HepG2 (cell line): ENCODE measurements at regions not wholly inside any gene's neighbourhood (a gene's known extent, or its start where the extent isn't known, plus 50 kb on each side); places are given as distances from the start of the nearest gene placed in this dataset.

Experiments
- ATAC-seq: fragments of 200-7000 bp; cut with Tn5 transposase; 3 replicates; pipeline ENCODE4 v1.9.1; 2020; ENCODE audit warnings: mild to moderate bottlenecking, moderate library complexity
- BruUV-seq: library from RNA; stranded (reverse); fragments of 400-500 nt; replicated peaks from 2 replicates; lab custom pipeline; 2021; lab: Mats Ljungman, UMichigan
- CTCF ChIA-PET: fragments of 300-600 bp; formaldehyde crosslinking; extraction: SDS; loops from one replicate; lab custom pipeline; 2021; ENCODE audit warnings: low total read pairs, inconsistent platforms, low intra/inter-chr PET ratio; lab: Yijun Ruan, JAX
- POLR2A ChIA-PET: fragments of 350-600 bp; sonication (Branson Sonifier 250); formaldehyde crosslinking; loops from one replicate; lab custom pipeline; 2020; ENCODE audit warnings: antibody characterized with exemption, inconsistent platforms; lab: Yijun Ruan, JAX
- DNase-seq: peaks from one replicate; pipeline ENCODE4 v3.0.0-alpha.2; 2015; ENCODE audit warnings: low spot score
- FAIRE-seq: peaks from 3 replicates; lab custom pipeline; 2011; peaks lifted over from hg19 to GRCh38; lab: Jason Lieb, UNC
- H2AFZ ChIP-seq: one replicate; pipeline ENCODE4 v1.6.1; 2011; ENCODE audit warnings: low read length, inconsistent platforms
- H3K27ac ChIP-seq: fragments of 300-600 bp; 3 replicates; pipeline ENCODE4 v1.8.0; 2011; ENCODE audit warnings: mixed run types, mild to moderate bottlenecking, mixed read lengths, low read length, inconsistent platforms; ENCODE audit not compliant: insufficient read depth; ENCODE audit errors: extremely low read length
- H3K27me3 ChIP-seq, 2 experiments: fragments of 200-600 bp in 1 of 2; 2 replicates in 1 of 2; 3 replicates in 1 of 2; pipeline versions ENCODE4 v1.6.0 to v1.8.0; 2011; ENCODE audit warnings: low read length in 2 of 2, mild to moderate bottlenecking in 2 of 2, moderate library complexity in 2 of 2, inconsistent platforms in 1 of 2; ENCODE audit not compliant: insufficient read depth in 2 of 2, control insufficient read depth in 1 of 2
- H3K36me3 ChIP-seq, 2 experiments: fragments of 200-600 bp in 1 of 2; replicated peaks in 1 of 2; 2 replicates in 1 of 2; 3 replicates in 1 of 2; pipeline versions ENCODE4 v1.5.1 to v1.8.0; 2011; ENCODE audit warnings: low read length in 2 of 2, inconsistent platforms in 1 of 2; ENCODE audit not compliant: insufficient read depth in 2 of 2, control insufficient read depth in 1 of 2
- H3K4me1 ChIP-seq: 2 replicates; pipeline ENCODE4 v1.5.1; 2012; ENCODE audit warnings: low read length, inconsistent platforms; ENCODE audit not compliant: insufficient read depth
- H3K4me2 ChIP-seq: 2 replicates; pipeline ENCODE4 v1.6.0; 2011; ENCODE audit warnings: low read depth, low read length, inconsistent platforms
- H3K4me3 ChIP-seq, 3 experiments: fragments of 200-600 bp in 1 of 3; sonication (generic), shearing (Covaris generic) in 1 of 3; replicated peaks in 1 of 3; 2 replicates each; pipeline ENCODE4 v1.5.1; 2011 to 2016; ENCODE audit warnings: low read length in 3 of 3, inconsistent platforms in 2 of 3, low read depth in 2 of 3, mild to moderate bottlenecking in 2 of 3, control low read depth in 1 of 3, mixed read lengths in 1 of 3; ENCODE audit not compliant: insufficient read depth in 1 of 3
- H3K79me2 ChIP-seq: one replicate; pipeline ENCODE4 v1.6.1; 2011; ENCODE audit warnings: low read length, inconsistent platforms; ENCODE audit not compliant: insufficient read depth
- H3K9ac ChIP-seq: 2 replicates; pipeline ENCODE4 v1.6.0; 2011; ENCODE audit warnings: mild to moderate bottlenecking, low read depth, low read length, inconsistent platforms; ENCODE audit not compliant: insufficient read depth
- H3K9me3 ChIP-seq: 2 replicates; pipeline ENCODE4 v1.5.1; 2012; ENCODE audit warnings: mild to moderate bottlenecking, low read length
- H4K20me1 ChIP-seq: 2 replicates; pipeline ENCODE4 v1.6.0; 2011; ENCODE audit warnings: inconsistent platforms, mild to moderate bottlenecking, low read length, moderate library complexity; ENCODE audit not compliant: insufficient read depth
- CCDC6 ChIP-seq: sonication (generic); formaldehyde crosslinking; IDR thresholded peaks from 2 replicates; pipeline ENCODE4 v1.8.1; 2022; ENCODE audit warnings: mild to moderate bottlenecking, missing genetic modification reagents, moderate library complexity
- DNMT1 ChIP-seq: sonication (generic); formaldehyde crosslinking; IDR thresholded peaks from 2 replicates; pipeline ENCODE4 v1.5.1; 2020; ENCODE audit warnings: mild to moderate bottlenecking, missing genetic modification reagents
- HNRNPH1 ChIP-seq: fragments of 200-400 bp; formaldehyde crosslinking; optimal IDR thresholded peaks from 2 replicates; pipeline ENCODE3; 2017; ENCODE audit warnings: mild to moderate bottlenecking, low read depth, low read length
- IRF2 ChIP-seq: IDR thresholded peaks from 2 replicates; pipeline ENCODE4 v1.6.1; 2018; ENCODE audit warnings: missing genetic modification reagents, missing compliant biosample characterization
- REPIN1 ChIP-seq: sonication (generic); formaldehyde crosslinking; IDR thresholded peaks from 2 replicates; pipeline ENCODE4 v1.8.0; 2022; ENCODE audit warnings: missing genetic modification reagents, low read depth, mild to moderate bottlenecking, borderline replicate concordance
- SMAD9 ChIP-seq: sonication (generic); formaldehyde crosslinking; IDR thresholded peaks from 2 replicates; pipeline ENCODE4 v1.5.1; 2020; ENCODE audit warnings: mild to moderate bottlenecking, missing genetic modification reagents
- ZNF772 ChIP-seq: sonication (generic); formaldehyde crosslinking; IDR thresholded peaks from 2 replicates; pipeline ENCODE4 v1.5.0; 2020; ENCODE audit warnings: mild to moderate bottlenecking, missing genetic modification reagents
- WGBS: methylation state at CpG from one replicate; pipeline ENCODE4 v1.1.6; 2017; ENCODE audit warnings: low lambda C conversion rate; 5-methylcytosine and 5-hydroxymethylcytosine counted together
- in situ Hi-C: cut with HindIII; loops from 2 replicates; pipeline ENCODE4 v1.10.0; 2017; ENCODE audit warnings: low pct_unique_long_range_greater_than_20kb; ENCODE audit not compliant: extremely low pct_ligation_motif_present
- intact Hi-C: fragments of 100-400 bp; cut with micrococcal nuclease; formaldehyde crosslinking; loops from one replicate; pipeline ENCODE4 v1.10.0; 2022; ENCODE audit not compliant: unreplicated experiment
- TF ChIP-seq, protein P1 (sequence below): sonication (generic); formaldehyde crosslinking; IDR thresholded peaks from 2 replicates; pipeline ENCODE4 v1.8.0; 2022; ENCODE audit warnings: low read depth, missing genetic modification reagents
- TF ChIP-seq, protein P2 (sequence below): sonication (generic); formaldehyde crosslinking; IDR thresholded peaks from 2 replicates; pipeline ENCODE4 v1.4.0; 2020; ENCODE audit warnings: missing genetic modification reagents

DNA sequence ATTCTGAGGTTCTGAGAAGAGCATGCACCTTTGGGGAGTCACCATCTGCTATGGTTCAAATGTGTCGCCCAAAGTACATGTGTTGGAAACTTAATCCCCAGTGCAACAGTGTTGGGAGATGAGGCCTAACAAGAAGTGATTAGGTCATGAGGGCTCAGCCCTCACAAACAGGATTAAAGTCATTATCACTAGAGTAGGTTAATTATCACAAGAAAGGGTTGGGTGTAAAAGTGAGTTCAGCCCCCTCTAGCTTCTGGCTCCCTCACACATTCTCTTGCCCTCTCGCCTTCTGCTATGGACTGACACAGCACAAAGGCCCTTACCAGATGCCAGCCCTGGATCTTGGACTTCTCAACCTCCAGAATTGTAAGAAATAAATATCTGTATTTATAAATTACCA, 100.3 kb upstream of the C10orf90 start:
- no peaks in the 10 kb centered on the region for H4K20me1 ChIP-seq
- POLR2A ChIA-PET = no interaction called here
- WGBS = 41% methylated on average over 2 of the region's 2 CpGs
- TF ChIP-seq, protein P1, sequence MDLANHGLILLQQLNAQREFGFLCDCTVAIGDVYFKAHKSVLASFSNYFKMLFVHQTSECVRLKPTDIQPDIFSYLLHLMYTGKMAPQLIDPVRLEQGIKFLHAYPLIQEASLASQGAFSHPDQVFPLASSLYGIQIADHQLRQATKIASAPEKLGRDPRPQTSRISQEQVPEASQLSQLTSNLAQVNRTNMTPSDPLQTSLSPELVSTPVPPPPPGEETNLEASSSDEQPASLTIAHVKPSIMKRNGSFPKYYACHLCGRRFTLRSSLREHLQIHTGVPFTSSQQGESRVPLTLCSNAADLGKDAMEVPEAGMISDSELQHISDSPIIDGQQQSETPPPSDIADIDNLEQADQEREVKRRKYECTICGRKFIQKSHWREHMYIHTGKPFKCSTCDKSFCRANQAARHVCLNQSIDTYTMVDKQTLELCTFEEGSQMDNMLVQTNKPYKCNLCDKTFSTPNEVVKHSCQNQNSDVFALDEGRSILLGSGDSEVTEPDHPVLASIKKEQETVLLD (CRISPR knock-in tag) = no peak
- TF ChIP-seq IRF2 (no peak), HNRNPH1 (no peak), CCDC6 (CRISPR knock-in tag) (no peak), REPIN1 (CRISPR knock-in tag) (no peak), SMAD9 (no peak), DNMT1 (CRISPR knock-in tag) (no peak), ZNF772 (CRISPR knock-in tag) (no peak)
- TF ChIP-seq, protein P2, sequence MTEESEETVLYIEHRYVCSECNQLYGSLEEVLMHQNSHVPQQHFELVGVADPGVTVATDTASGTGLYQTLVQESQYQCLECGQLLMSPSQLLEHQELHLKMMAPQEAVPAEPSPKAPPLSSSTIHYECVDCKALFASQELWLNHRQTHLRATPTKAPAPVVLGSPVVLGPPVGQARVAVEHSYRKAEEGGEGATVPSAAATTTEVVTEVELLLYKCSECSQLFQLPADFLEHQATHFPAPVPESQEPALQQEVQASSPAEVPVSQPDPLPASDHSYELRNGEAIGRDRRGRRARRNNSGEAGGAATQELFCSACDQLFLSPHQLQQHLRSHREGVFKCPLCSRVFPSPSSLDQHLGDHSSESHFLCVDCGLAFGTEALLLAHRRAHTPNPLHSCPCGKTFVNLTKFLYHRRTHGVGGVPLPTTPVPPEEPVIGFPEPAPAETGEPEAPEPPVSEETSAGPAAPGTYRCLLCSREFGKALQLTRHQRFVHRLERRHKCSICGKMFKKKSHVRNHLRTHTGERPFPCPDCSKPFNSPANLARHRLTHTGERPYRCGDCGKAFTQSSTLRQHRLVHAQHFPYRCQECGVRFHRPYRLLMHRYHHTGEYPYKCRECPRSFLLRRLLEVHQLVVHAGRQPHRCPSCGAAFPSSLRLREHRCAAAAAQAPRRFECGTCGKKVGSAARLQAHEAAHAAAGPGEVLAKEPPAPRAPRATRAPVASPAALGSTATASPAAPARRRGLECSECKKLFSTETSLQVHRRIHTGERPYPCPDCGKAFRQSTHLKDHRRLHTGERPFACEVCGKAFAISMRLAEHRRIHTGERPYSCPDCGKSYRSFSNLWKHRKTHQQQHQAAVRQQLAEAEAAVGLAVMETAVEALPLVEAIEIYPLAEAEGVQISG = no peak
- no peak overlapping the region for H3K9ac ChIP-seq
- no peak overlapping the region for H2AFZ ChIP-seq
- no peak overlapping the region for H3K4me3 ChIP-seq
- ATAC-seq (no peak), DNase-seq (no peak), FAIRE-seq (no peak)
- intact Hi-C loops (no loop called here), in situ Hi-C loops (no loop called here)
- no peaks in the 10 kb centered on the region for H3K79me2 ChIP-seq
- CTCF ChIA-PET = no interaction called here
- H3K4me2 ChIP-seq = no peak overlapping the region
- no peaks in the 10 kb centered on the region for H3K36me3 ChIP-seq
- BruUV-seq = no TSS peak
- H3K4me1 ChIP-seq = no peaks in the 10 kb centered on the region
- peaks cover 0 to 1% of the 10 kb centered on the region in 2 experiments; a peak in 1 of 5 replicates for H3K27me3 ChIP-seq
- H3K27ac ChIP-seq = no peak overlapping the region
- H3K9me3 ChIP-seq = no peaks in the 10 kb centered on the region
